H9 (cell line): ENCODE measurements at regions not wholly inside any gene's neighbourhood (a gene's known extent, or its start where the extent isn't known, plus 50 kb on each side); places are given as distances from the start of the nearest gene placed in this dataset.

ENCODE experiments used
- DNase-seq: peaks from one replicate; pipeline ENCODE4 v3.0.0-alpha.2; 2017
- H2AFZ ChIP-seq: one replicate; pipeline ENCODE4 v1.6.1; 2013; ENCODE audit warnings: mild to moderate bottlenecking, low read length, control low read depth, moderate library complexity
- H2AK5ac ChIP-seq: 2 replicates; pipeline ENCODE4 v1.6.1; 2013; ENCODE audit warnings: low read length, control low read depth, mixed read lengths; ENCODE audit not compliant: insufficient read length
- H2BK120ac ChIP-seq: one replicate; pipeline ENCODE4 v1.6.1; 2013; ENCODE audit warnings: low read depth, mild to moderate bottlenecking, low read length, control low read depth, inconsistent platforms; ENCODE audit not compliant: poor library complexity, severe bottlenecking
- H2BK12ac ChIP-seq: 2 replicates; pipeline ENCODE4 v1.6.1; 2013; ENCODE audit warnings: low read length, control low read depth, mixed read lengths, low read depth; ENCODE audit not compliant: insufficient read length
- H2BK15ac ChIP-seq: 2 replicates; pipeline ENCODE4 v1.6.1; 2013; ENCODE audit warnings: low read depth, low read length, control low read depth
- H2BK20ac ChIP-seq: one replicate; pipeline ENCODE4 v1.6.1; 2013; ENCODE audit warnings: low read depth, mild to moderate bottlenecking, low read length, control low read depth, inconsistent platforms; ENCODE audit not compliant: poor library complexity, severe bottlenecking
- H2BK5ac ChIP-seq: 2 replicates; pipeline ENCODE4 v1.6.1; 2013; ENCODE audit warnings: low read length, control low read depth, mixed read lengths; ENCODE audit not compliant: insufficient read length
- H3K14ac ChIP-seq: 2 replicates; pipeline ENCODE4 v1.6.1; 2013; ENCODE audit warnings: low read length, control low read depth; ENCODE audit not compliant: insufficient read depth
- H3K18ac ChIP-seq: 2 replicates; pipeline ENCODE4 v1.6.1; 2013; ENCODE audit warnings: low read depth, mild to moderate bottlenecking, mixed read lengths, low read length, control low read depth; ENCODE audit not compliant: insufficient read length
- H3K23ac ChIP-seq: 2 replicates; pipeline ENCODE4 v1.6.1; 2013; ENCODE audit warnings: low read length, control low read depth, mixed read lengths, low read depth; ENCODE audit not compliant: insufficient read length
- H3K23me2 ChIP-seq: 2 replicates; pipeline ENCODE4 v1.6.1; 2013; ENCODE audit warnings: low read depth, mild to moderate bottlenecking, mixed read lengths, low read length, control low read depth; ENCODE audit not compliant: insufficient read length, poor library complexity, severe bottlenecking
- H3K27ac ChIP-seq: 2 replicates; pipeline ENCODE4 v1.5.1; 2013; ENCODE audit warnings: low read length, control low read depth, mixed read lengths, low read depth; ENCODE audit not compliant: insufficient read length
- H3K27me3 ChIP-seq: 2 replicates; pipeline ENCODE4 v1.6.1; 2013; ENCODE audit warnings: low read length, control low read depth, inconsistent platforms; ENCODE audit not compliant: insufficient read depth
- H3K4ac ChIP-seq: 2 replicates; pipeline ENCODE4 v1.6.1; 2013; ENCODE audit warnings: low read depth, mild to moderate bottlenecking, control low read depth, inconsistent platforms, low read length, moderate library complexity
- H3K4me1 ChIP-seq: 2 replicates; pipeline ENCODE4 v1.6.1; 2013; ENCODE audit warnings: low read length, control low read depth, inconsistent platforms; ENCODE audit not compliant: insufficient read depth
- H3K4me2 ChIP-seq: 2 replicates; pipeline ENCODE4 v1.6.1; 2013; ENCODE audit warnings: low read length, control low read depth, mixed read lengths; ENCODE audit not compliant: insufficient read length, insufficient read depth
- H3K56ac ChIP-seq: 2 replicates; pipeline ENCODE4 v1.6.1; 2013; ENCODE audit warnings: low read depth, mild to moderate bottlenecking, mixed read lengths, low read length, control low read depth; ENCODE audit not compliant: insufficient read length
- H3K79me1 ChIP-seq: 2 replicates; pipeline ENCODE4 v1.6.1; 2013; ENCODE audit warnings: low read depth, mild to moderate bottlenecking, moderate library complexity, low read length, control low read depth, inconsistent platforms; ENCODE audit not compliant: insufficient read depth, poor library complexity, severe bottlenecking
- H3K79me2 ChIP-seq: 2 replicates; pipeline ENCODE4 v1.6.1; 2013; ENCODE audit warnings: low read length, control low read depth, inconsistent platforms; ENCODE audit not compliant: insufficient read depth
- H3K9ac ChIP-seq: 2 replicates; pipeline ENCODE4 v1.6.1; 2013; ENCODE audit warnings: low read length, control low read depth, mixed read lengths; ENCODE audit not compliant: insufficient read length; ENCODE audit errors: extremely low read depth
- H3K9me3 ChIP-seq: one replicate; pipeline ENCODE4 v1.6.1; 2013; ENCODE audit warnings: low read depth, low read length, inconsistent platforms; ENCODE audit not compliant: control insufficient read depth
- H3T11ph ChIP-seq: one replicate; pipeline ENCODE4 v1.6.1; 2013; ENCODE audit warnings: mild to moderate bottlenecking, low read length, control low read depth, inconsistent platforms
- H4K20me1 ChIP-seq: one replicate; pipeline ENCODE4 v1.6.1; 2013; ENCODE audit not compliant: control insufficient read depth, insufficient read length, insufficient read depth
- H4K5ac ChIP-seq: 2 replicates; pipeline ENCODE4 v1.6.1; 2013; ENCODE audit warnings: low read depth, mild to moderate bottlenecking, mixed read lengths, low read length, control low read depth; ENCODE audit not compliant: insufficient read length
- H4K8ac ChIP-seq: replicated peaks from 2 replicates; pipeline ENCODE4 v1.6.1; 2013; ENCODE audit warnings: low read length, control low read depth, mixed read lengths, low read depth; ENCODE audit not compliant: insufficient read length
- H4K91ac ChIP-seq: 2 replicates; pipeline ENCODE4 v1.6.1; 2013; ENCODE audit warnings: low read depth, mild to moderate bottlenecking, moderate library complexity, mixed read lengths, low read length, control low read depth; ENCODE audit not compliant: insufficient read length
- H3K27ac Mint-ChIP-seq, 3 experiments: 2 replicates in 2 of 3; 3 replicates in 1 of 3; pipeline ENCODE4 v1.8.0; 2020 to 2021; ENCODE audit warnings: mixed read lengths in 3 of 3, mild to moderate bottlenecking in 1 of 3, moderate library complexity in 1 of 3
- H3K27me3 Mint-ChIP-seq: 2 replicates; pipeline ENCODE4 v1.8.0; 2021; ENCODE audit warnings: low read depth, mild to moderate bottlenecking, moderate library complexity, mixed read lengths
- H3K36me3 Mint-ChIP-seq, 3 experiments: 2 replicates in 2 of 3; 3 replicates in 1 of 3; pipeline ENCODE4 v1.8.0; 2020 to 2021; ENCODE audit warnings: low read depth in 3 of 3, mixed read lengths in 3 of 3; ENCODE audit not compliant: insufficient read depth in 1 of 3
- H3K4me1 Mint-ChIP-seq, 2 experiments: 2 replicates each; pipeline ENCODE4 v1.8.0; 2020; ENCODE audit warnings: mixed read lengths in 2 of 2
- H3K4me3 Mint-ChIP-seq, 2 experiments: 2 replicates in 1 of 2; 3 replicates in 1 of 2; pipeline ENCODE4 v1.8.0; 2020 to 2021; ENCODE audit warnings: mild to moderate bottlenecking in 2 of 2, mixed read lengths in 2 of 2, moderate library complexity in 1 of 2
- H3K9me3 Mint-ChIP-seq, 2 experiments: 2 replicates in 1 of 2; 3 replicates in 1 of 2; pipeline ENCODE4 v1.8.0; 2020; ENCODE audit warnings: mild to moderate bottlenecking in 2 of 2, mixed read lengths in 2 of 2, moderate library complexity in 1 of 2
- CTCF ChIP-seq: fragments of 200-600 bp; sonication (generic); conservative IDR thresholded peaks from 3 replicates; pipeline ENCODE4 v1.8.0; 2021; ENCODE audit warnings: antibody characterized with exemption, mild to moderate bottlenecking
- WGBS: extraction: QIAGEN DNeasy Blood & Tissue Kit; methylation state at CpG from one replicate; pipeline ENCODE4 v1.1.7; 2013; ENCODE audit warnings: missing lambda C conversion rate, low lambda C conversion rate, mixed read lengths; ENCODE audit not compliant: insufficient read length; ENCODE audit errors: extremely low coverage; 5-methylcytosine and 5-hydroxymethylcytosine counted together

- peak overlapping the region in 2 of 3 experiments; percentile 37 to 79; a peak in 4 of 7 replicates for H3K27ac Mint-ChIP-seq
- H3K4me1 Mint-ChIP-seq, result peaks cover 6 to 17% of the 10 kb centered on the region in 2 experiments; a peak in 3 of 4 replicates
- no peak overlapping the region for H2BK5ac ChIP-seq
Observed at GRCh38 chrX:138287205-138287877, 424.2 kb downstream of the FGF13 start.

More at GRCh38 chrX:138287205-138287877, 424.2 kb downstream of the FGF13 start:
- Histone ChIP-seq H4K20me1 (no peaks in the 10 kb centered on the region), H2BK120ac (no peak overlapping the region), H3K4me2 (no peak overlapping the region), H3K23me2 (no peaks in the 10 kb centered on the region), H2BK12ac (no peak overlapping the region), H3K56ac (no peak overlapping the region), H3K18ac (no peak overlapping the region), H4K91ac (no peak overlapping the region), H3K23ac (no peak overlapping the region), H3K27me3 (no peaks in the 10 kb centered on the region), H3K79me2 (no peaks in the 10 kb centered on the region), H2BK15ac (no peak overlapping the region), H2BK20ac (no peak overlapping the region), H2AK5ac (no peak overlapping the region), H3K79me1 (no peaks in the 10 kb centered on the region), H3K9me3 (no peaks in the 10 kb centered on the region), H3K27ac (no peak overlapping the region), H3K4ac (no peak overlapping the region), H3T11ph (no peak overlapping the region), H4K8ac (no peak overlapping the region), H2AFZ (no peak overlapping the region), H4K5ac (no peak overlapping the region), H3K4me1 (peaks cover 7% of the 10 kb centered on the region), H3K9ac (no peak overlapping the region), H3K14ac (no peak overlapping the region)
- no CpG with 5 or more reads among the region's 3 CpGs for whole genome bisulfite sequencing
- no peak for DNase-seq
- no peak for TF ChIP-seq CTCF
- H3K27me3 Mint-ChIP-seq, result no peaks in the 10 kb centered on the region
- H3K9me3 Mint-ChIP-seq, result peaks cover 2 to 28% of the 10 kb centered on the region in 2 experiments; a peak in 2 of 5 replicates
- no peak overlapping the region for H3K4me3 Mint-ChIP-seq
- no peaks in the 10 kb centered on the region; a peak in 1 of 7 replicates for H3K36me3 Mint-ChIP-seq
